Peyer's patch (tissue), 4 donors: ENCODE measurements at regions not wholly inside any gene's neighbourhood (a gene's known extent, or its start where the extent isn't known, plus 50 kb on each side); places are given as distances from the start of the nearest gene placed in this dataset.

Experiments
- CTCF ChIP-seq, 6 experiments: fragments of 450-650 bp in 4 of 6; fragments of 200-600 bp in 2 of 6; sonication (generic) in 1 of 6; IDR thresholded peaks; one replicate each; pipeline ENCODE4 v1.5.1; 2017 to 2019; ENCODE audit warnings: antibody characterized with exemption in 6 of 6, mild to moderate bottlenecking in 3 of 6, moderate library complexity in 1 of 6
- POLR2A ChIP-seq, 2 donors: fragments of 450-650 bp; IDR thresholded peaks; one replicate each; pipeline ENCODE4 v1.5.1; 2017; ENCODE audit warnings: antibody characterized with exemption in 2 of 2, mild to moderate bottlenecking in 2 of 2, moderate library complexity in 2 of 2

DNA sequence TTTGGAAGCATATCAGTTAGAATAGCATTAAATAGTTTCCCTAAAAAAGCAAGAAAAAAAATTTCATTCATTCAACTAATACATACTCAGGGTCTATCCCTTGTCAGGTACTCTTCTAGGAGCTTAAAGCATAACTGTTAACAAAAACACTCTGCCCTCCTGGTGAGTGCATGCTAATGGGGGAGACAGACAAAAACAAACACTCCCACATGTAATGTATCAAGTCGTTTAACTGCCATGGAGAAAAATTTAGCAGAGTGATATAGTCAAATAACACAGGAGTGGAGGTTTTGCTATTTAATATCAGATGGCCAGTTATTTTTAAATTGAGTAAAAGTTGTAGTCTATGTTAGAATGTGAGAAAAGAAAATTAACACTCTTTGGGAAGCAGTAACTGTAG lies 254.5 kb upstream of the RARB start:
- TF ChIP-seq CTCF (IDR thresholded peaks at IDR 0.05) (no peak), POLR2A (IDR thresholded peaks at IDR 0.05) (no peak)
